SU-DHL-6 (cell line): ENCODE measurements at regions not wholly inside any gene's neighbourhood (a gene's known extent, or its start where the extent isn't known, plus 50 kb on each side); places are given as distances from the start of the nearest gene placed in this dataset.

Experiments used
- CTCF ChIP-seq: fragments of 200-600 bp; sonication (generic); IDR thresholded peaks from one replicate; pipeline ENCODE4 v1.5.1; 2017; ENCODE audit warnings: antibody characterized with exemption, mild to moderate bottlenecking, low read length, moderate library complexity; ENCODE audit not compliant: insufficient read depth, poor library complexity, severe bottlenecking
- EZH2phosphoT487 ChIP-seq: fragments of 200-600 bp; sonication (generic), shearing (Covaris generic); conservative IDR thresholded peaks from 2 replicates; pipeline ENCODE4 v1.6.1; 2018; ENCODE audit warnings: mild to moderate bottlenecking, antibody characterized with exemption, low read length, moderate library complexity, mixed read lengths

DNA sequence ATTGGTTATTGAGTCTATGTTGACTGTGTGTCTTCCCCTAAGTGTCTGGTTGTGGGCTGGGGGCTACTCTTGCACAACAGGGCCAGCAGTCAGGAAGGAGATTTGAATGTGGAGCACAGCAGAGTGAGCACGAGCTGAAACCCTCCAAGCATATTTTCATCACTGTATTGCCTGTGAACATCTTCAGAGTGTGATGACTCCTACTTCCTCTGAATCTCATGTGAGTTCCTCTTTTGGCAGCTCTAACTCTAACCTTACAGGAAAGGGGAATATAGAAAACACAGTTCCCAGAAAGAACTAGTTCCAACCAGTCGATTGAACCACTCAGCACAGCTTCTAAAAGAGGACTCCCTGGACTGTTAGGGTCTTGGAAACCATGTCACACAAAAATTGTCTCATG lies 211.6 kb downstream of the RAP2B start:
- TF ChIP-seq CTCF (no peak), EZH2phosphoT487 (no peak)
